Subcutaneous abdominal adipose tissue (tissue), 5 donors: ENCODE measurements at regions not wholly inside any gene's neighbourhood (a gene's known extent, or its start where the extent isn't known, plus 50 kb on each side); places are given as distances from the start of the nearest gene placed in this dataset.

ENCODE experiments used
- H3K27ac ChIP-seq: one replicate; pipeline ENCODE4 v1.7.0; 2013; ENCODE audit warnings: low read depth, mild to moderate bottlenecking, inconsistent platforms, low read length, moderate library complexity
- H3K27me3 ChIP-seq, 5 donors: one replicate each; pipeline ENCODE4 v1.7.0; 2013; ENCODE audit warnings: low read length in 5 of 5, inconsistent platforms in 1 of 5; ENCODE audit not compliant: control insufficient read depth in 5 of 5, insufficient read depth in 4 of 5
- H3K36me3 ChIP-seq, 5 donors: one replicate each; pipeline ENCODE4 v1.7.0; 2013; ENCODE audit warnings: low read length in 5 of 5; ENCODE audit not compliant: control insufficient read depth in 5 of 5, insufficient read depth in 5 of 5
- H3K4me1 ChIP-seq, 5 donors: one replicate each; pipeline ENCODE4 v1.7.0; 2013; ENCODE audit warnings: low read length in 5 of 5, mild to moderate bottlenecking in 3 of 5, moderate library complexity in 1 of 5; ENCODE audit not compliant: control insufficient read depth in 5 of 5, insufficient read depth in 5 of 5
- H3K4me3 ChIP-seq, 5 donors: one replicate each; pipeline ENCODE4 v1.7.0; 2013; ENCODE audit warnings: low read length in 5 of 5, low read depth in 1 of 5
- H3K9ac ChIP-seq, 5 donors: one replicate each; pipeline ENCODE4 v1.7.0; 2013; ENCODE audit warnings: low read length in 5 of 5, mild to moderate bottlenecking in 4 of 5, moderate library complexity in 3 of 5
- H3K9me3 ChIP-seq, 5 donors: one replicate each; pipeline ENCODE4 v1.7.0; 2013; ENCODE audit warnings: low read length in 5 of 5; ENCODE audit not compliant: control insufficient read depth in 5 of 5
- donor health status: healthy.
- donor health status: healthy.
- donor health status: healthy.
- donor health status: healthy.
- donor health status: healthy.

DNA sequence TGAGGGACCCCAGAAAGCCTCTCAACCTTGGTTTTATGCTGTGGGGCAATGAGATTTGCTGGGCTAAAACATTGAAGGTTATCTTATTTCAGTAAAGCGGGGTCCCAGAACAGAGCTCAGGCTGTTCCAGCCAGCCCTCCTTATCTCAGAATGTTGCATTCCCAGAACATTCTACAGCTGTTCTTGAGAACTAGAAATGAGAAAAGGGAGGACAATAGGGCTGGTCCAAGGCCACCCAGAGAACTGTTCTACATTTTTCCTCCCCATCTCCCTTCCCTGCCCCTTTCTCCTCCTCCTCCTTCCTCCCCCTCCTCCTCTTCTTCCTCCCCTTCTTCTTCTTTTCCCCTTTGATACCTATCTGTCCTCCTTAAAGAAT is 70.4 kb upstream of the SLC7A11 start:
- Histone ChIP-seq H3K9me3 (no peaks in the 10 kb centered on the region), H3K4me3 (no peak overlapping the region), H3K9ac (no peak overlapping the region), H3K27me3 (no peaks in the 10 kb centered on the region), H3K27ac (no peak overlapping the region), H3K4me1 (no peaks in the 10 kb centered on the region), H3K36me3 (no peaks in the 10 kb centered on the region)

DNA sequence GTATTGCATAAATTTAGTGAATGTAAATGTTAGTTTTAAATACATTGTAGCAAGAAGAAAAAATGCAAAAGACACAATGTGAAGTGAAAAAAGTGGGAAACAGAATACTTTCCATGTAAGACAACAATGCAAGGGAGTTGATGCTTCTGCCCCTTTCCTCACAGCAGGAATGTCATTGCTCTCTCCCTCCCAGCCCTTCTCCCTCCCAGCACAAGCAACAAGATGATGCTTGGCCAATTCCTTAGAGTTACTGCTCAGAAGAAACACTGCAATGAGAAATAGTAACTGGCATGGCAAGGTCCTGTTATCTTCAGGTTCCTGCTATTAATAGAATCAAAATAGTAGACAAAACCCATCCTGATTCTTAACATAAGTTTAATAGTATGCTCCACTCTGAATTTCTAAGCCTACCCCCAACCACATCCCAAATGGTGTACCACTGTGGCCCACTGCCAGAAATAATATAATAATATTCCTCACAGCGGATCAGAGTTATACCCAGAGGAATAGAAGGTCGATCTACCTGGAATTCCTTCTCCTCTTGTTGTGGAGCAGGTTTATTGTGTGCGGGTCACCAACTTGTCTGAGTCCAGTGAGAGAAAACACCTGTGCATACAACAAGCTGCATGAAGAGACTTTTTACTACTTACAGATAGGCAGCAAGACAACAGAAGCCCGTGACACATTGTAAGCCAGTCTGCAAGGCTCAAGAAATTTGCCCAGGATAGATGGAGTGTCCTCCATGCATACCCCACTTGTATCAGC is 69.8 kb upstream of the SLC7A11 start:
- Histone ChIP-seq H3K4me1 (no peaks in the 10 kb centered on the region), H3K27ac (no peak overlapping the region), H3K36me3 (no peaks in the 10 kb centered on the region), H3K4me3 (no peak overlapping the region), H3K27me3 (no peaks in the 10 kb centered on the region), H3K9me3 (no peaks in the 10 kb centered on the region), H3K9ac (no peak overlapping the region)

GRCh38 chr4:138310991-138311390 is 68.8 kb upstream of the SLC7A11 start:
- H3K9me3 ChIP-seq, result no peaks in the 10 kb centered on the region
- H3K9ac ChIP-seq, result no peak overlapping the region
- H3K4me3 ChIP-seq, result no peak overlapping the region

GRCh38 chr4:138310498-138310897 is 68.3 kb upstream of the SLC7A11 start:
- Histone ChIP-seq H3K27me3 (no peaks in the 10 kb centered on the region), H3K9me3 (no peaks in the 10 kb centered on the region), H3K4me1 (no peaks in the 10 kb centered on the region), H3K4me3 (no peak overlapping the region), H3K36me3 (no peaks in the 10 kb centered on the region), H3K9ac (no peak overlapping the region), H3K27ac (no peak overlapping the region)

More at GRCh38 chr4:138310991-138311390, 68.8 kb upstream of the SLC7A11 start:
- H3K27me3 ChIP-seq, result no peaks in the 10 kb centered on the region
- H3K36me3 ChIP-seq, result no peaks in the 10 kb centered on the region
- no peak overlapping the region for H3K27ac ChIP-seq
- no peaks in the 10 kb centered on the region for H3K4me1 ChIP-seq

DNA sequence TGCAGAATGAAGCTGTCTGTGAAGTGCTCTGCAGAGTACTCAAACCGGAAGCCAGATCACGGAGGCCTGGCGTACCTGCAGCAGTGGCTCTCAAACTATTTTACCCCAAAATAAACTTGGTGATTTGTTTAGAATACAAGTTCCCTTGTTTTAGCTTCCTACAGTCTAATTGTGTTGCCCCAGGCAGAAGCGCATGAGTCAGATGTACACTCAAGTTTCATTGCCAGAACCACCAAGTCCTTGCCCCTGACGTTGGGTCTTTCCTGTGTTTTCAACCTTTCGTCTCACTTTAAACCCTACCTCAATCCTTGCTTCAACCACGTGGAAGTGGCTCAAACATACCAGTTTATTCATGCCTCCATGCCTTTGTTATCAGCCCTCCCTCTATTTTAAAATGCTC is 66.2 kb upstream of the SLC7A11 start:
- Histone ChIP-seq H3K9ac (no peak overlapping the region), H3K9me3 (no peaks in the 10 kb centered on the region), H3K4me1 (no peaks in the 10 kb centered on the region), H3K27ac (no peak overlapping the region), H3K4me3 (no peak overlapping the region), H3K36me3 (no peaks in the 10 kb centered on the region), H3K27me3 (no peaks in the 10 kb centered on the region)

DNA sequence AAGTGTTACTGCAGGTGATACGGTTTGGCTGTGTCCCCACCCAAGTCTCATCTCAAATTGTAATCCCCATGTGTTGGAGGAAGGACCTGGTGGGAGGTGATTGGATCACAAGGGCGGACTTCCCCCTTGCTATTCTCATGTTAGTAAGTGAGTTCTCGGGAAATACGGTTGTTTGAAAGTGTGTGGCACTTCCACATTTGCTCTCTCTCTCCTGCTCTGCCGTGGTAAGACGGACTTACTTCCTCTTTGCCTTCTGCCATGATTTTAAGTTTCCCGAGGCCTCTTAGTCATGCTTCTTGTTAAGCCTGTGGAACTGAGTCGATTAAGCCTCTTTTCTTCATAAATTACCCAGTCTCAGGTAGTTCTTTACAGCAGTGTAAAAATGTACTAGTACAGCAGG is 65.2 kb upstream of the SLC7A11 start:
- Histone ChIP-seq H3K9ac (no peak overlapping the region), H3K36me3 (no peaks in the 10 kb centered on the region), H3K27me3 (no peaks in the 10 kb centered on the region), H3K4me3 (no peak overlapping the region), H3K27ac (no peak overlapping the region), H3K4me1 (no peaks in the 10 kb centered on the region), H3K9me3 (no peaks in the 10 kb centered on the region)

DNA sequence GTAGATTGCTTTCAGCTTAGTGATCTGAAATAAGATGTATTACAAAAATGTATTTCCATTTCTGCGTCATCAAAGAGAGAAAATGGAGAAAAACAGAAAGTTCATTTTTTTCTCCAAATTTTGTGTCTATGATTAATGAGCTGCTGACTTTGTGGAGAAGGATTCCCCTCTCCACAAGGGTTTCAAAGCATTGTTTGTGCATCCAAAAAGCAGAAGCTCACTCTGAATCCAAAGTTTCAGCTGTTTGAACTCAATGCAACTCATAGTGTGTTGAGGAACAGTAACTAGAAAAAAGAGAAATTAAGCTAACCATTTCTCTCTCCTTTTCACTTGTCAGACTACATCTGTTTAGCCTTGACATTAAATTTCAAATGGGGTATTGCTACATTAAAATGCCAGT is 62.9 kb upstream of the SLC7A11 start:
- Histone ChIP-seq H3K9me3 (no peaks in the 10 kb centered on the region), H3K4me3 (no peak overlapping the region), H3K27me3 (no peaks in the 10 kb centered on the region), H3K9ac (no peak overlapping the region), H3K27ac (no peak overlapping the region), H3K4me1 (no peaks in the 10 kb centered on the region), H3K36me3 (no peaks in the 10 kb centered on the region)

DNA sequence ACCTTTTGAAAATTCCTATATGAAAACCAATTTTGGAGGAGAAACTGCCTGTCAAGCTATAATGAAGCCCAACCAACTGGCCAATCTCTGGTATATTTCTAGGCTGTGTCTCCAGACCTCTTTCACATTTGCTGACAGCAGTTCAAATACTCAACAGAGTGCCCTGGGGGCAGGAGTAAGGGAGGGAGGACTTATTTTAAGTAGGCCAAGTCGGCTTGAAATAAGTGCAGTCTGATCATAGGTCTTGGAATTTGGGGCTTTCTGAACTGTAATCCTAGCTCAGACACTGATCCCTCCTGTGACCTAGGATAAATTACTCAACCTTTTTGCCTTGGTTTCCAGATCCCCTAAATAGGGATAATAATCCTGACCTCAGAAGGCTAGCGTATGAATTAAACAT is 59.4 kb upstream of the SLC7A11 start:
- H3K4me3 ChIP-seq, result no peak overlapping the region
- no peaks in the 10 kb centered on the region for H3K9me3 ChIP-seq
- no peak overlapping the region for H3K27ac ChIP-seq

GRCh38 chr4:138300616-138301015 is 58.5 kb upstream of the SLC7A11 start:
- Histone ChIP-seq H3K27ac (no peak overlapping the region), H3K9ac (no peak overlapping the region), H3K27me3 (no peaks in the 10 kb centered on the region), H3K36me3 (no peaks in the 10 kb centered on the region), H3K4me3 (no peak overlapping the region), H3K9me3 (no peaks in the 10 kb centered on the region), H3K4me1 (no peaks in the 10 kb centered on the region)

More for the DNA sequence above, 59.4 kb upstream of the SLC7A11 start:
- no peaks in the 10 kb centered on the region for H3K27me3 ChIP-seq
- H3K4me1 ChIP-seq, result no peaks in the 10 kb centered on the region
- H3K36me3 ChIP-seq, result no peaks in the 10 kb centered on the region
- no peak overlapping the region for H3K9ac ChIP-seq

DNA sequence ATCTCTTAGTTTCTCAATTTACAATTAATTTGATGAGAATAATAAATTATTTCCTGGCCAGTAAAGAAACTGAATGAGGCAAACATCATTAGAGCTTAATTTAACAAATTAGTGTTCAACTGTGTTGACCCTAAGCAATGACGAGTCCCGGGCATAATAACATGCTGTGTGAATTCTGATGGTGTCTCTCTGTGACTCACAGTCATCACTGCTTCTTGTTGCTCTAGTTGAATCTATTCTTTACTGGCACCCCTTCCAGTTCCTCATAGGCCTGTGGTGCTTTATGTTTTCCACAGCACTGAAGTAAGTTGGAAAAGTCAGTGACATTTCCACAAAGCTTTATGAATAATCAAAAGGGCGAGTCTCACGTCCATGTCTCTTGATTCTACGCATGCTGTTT is 57.7 kb upstream of the SLC7A11 start:
- Histone ChIP-seq H3K27ac (no peak overlapping the region), H3K9ac (no peak overlapping the region), H3K36me3 (no peaks in the 10 kb centered on the region), H3K4me1 (no peaks in the 10 kb centered on the region), H3K27me3 (no peaks in the 10 kb centered on the region), H3K9me3 (no peaks in the 10 kb centered on the region), H3K4me3 (no peak overlapping the region)
